COLO668 (cell line): ENCODE measurements at regions not wholly inside any gene's neighbourhood (a gene's known extent, or its start where the extent isn't known, plus 50 kb on each side); places are given as distances from the start of the nearest gene placed in this dataset.

Experiments used
- DNase-seq: peaks from one replicate; lab custom pipeline; 2025; ENCODE audit not compliant: unreplicated experiment; lab: John Stamatoyannopoulos, UW

DNA sequence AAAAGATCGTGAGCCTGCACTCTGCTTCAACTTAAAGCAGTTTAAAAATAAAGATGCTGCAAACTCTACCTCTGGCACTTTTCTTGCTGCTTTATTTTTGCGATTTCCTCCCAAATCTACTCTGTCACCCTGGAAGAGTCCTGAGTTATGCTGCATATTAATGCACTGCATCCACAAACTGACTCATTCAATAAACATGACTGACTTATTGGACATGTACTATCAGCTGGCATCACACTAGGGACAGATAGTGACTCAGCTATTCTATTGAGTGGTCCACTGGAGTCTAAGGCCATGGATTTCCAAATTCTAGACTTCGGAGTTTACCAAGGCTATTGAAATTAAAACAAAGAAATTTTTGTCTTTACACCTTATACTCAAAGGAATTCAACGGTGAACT, 90.7 kb upstream of the PTPRR start:
- DNase-seq, result no peak

DNA sequence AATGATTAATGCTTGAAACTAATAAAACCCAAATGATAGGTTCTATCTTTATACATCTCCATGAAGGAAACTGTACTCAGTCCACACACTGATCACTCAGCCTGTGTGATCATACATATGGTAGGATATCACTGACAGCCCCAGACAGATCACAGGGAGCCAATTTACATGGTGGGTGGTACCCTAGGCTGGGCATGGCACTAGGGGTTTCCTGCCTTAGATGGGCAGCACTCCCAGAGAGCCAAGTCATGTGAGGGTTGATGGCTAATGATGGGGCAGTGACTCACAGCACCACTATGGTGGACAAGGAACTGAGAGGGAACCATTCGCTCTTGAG, 89.6 kb upstream of the PTPRR start:
- DNase-seq, result no peak

DNA sequence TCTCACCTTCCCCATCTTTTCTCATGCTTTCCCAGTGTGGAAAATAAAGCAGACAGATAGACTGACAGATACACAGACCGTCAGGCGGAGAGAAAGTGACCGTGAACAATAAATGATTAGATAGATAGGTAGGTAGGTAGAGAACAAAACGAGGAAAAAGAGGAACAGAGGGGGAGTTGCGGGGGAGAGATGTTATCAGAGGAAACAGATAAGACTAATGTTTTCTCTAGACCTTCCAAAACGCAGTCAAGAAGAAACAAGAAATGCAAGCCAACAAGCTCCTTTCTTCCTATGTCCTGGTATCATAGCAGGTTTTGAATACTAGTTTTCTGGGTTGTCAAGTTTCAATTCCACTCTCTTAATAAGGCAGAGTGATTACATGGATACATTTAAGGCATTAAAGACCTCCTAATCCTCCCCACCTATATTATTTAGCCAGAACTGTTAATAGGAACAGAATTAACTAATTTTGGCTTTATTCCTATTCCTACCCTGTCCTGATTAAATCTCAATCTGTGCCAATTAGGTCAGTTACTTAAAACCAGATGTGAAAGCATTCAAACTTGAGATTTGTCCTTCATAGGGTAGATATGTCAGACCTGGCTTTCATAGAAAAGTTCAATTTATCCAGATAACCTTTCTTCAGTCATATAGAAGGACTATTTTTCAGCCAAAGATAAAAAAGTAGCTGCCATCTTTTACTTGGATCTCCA, 89.0 kb upstream of the PTPRR start:
- DNase-seq, result no peak

DNA sequence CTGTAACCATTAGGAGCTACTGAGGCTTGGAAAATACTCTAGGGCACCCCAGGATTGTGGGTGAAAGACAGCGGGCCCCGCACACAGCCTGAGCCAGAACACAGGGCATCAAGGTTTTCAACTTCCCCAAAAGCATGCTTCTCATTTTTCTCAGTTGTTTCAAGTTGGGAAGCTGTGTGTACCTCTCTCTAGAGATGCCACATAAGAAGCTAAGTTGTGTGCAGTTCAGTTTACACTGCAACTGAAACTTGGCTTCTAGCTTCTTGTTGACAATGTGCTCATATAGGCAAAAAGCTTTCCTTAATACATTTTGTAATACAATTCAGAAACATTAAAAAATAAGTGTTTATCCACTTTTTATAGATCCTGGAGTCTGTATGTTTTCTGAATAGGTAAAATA, 88.1 kb upstream of the PTPRR start:
- no peak for DNase-seq

DNA sequence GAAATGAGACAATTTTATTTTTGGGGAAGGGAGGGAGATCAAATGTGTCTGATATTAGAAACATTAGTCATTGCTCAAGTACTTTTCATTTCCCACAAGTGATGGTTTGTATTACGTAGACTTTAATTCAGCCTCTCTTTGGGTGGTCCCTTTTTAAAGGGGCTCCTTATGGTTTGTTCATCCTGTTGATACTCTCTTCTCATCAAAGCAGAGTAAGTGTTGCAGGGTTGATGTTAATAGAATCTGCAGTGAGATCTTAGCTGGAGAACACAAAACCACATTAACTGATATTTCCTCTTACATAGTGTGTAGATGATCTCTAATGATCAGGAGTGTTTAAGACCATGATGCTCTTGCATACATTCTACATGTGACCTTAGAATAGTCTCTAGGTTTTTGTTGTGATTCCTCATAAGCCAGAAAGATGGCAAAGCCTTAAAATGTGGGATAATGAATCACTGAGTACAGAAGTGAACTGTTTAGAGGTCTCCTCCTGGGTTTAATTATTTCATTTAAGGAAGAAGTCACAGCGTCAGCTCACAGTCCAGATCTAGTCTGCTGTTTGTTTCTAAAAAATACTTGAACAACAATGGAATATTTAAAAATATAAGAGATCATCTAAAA, 87.4 kb upstream of the PTPRR start:
- no peak for DNase-seq

DNA sequence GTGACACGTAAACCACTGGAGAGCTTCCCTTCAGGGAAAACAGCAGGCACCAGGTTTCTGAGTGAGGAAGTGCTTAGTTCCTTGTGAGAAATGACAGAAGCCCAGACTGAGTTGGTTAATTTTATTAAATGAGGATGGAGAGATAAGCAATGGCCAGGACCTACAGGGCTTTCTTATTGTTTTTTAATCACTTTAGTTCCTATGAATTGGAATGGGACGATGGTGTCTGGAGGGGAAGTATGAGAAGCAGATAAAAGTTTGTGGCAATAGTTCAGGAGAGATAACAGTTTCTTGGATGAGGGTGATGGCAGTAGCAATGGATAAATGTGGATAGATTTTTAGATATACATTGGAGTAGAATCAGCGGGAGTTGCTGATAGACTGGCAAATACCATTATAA, 86.5 kb upstream of the PTPRR start:
- DNase-seq, result no peak

DNA sequence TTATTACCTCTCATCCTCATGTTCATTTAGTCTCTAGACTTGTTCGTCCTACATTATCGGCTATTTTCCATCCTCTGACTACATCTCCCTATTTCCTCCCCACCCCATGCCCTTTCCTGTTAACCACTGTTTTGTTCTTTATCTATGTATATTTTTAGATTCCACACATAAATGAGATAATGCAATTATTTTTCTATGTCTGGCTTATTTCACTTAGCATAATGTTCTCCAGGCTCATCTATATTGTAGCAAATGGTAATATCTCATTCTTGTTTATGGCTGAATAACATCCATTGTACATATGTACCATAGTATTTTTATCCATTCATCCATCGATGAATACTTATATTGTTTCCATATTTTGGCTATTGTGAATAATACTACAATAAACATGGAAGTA, 84.6 kb upstream of the PTPRR start:
- no peak for DNase-seq

DNA sequence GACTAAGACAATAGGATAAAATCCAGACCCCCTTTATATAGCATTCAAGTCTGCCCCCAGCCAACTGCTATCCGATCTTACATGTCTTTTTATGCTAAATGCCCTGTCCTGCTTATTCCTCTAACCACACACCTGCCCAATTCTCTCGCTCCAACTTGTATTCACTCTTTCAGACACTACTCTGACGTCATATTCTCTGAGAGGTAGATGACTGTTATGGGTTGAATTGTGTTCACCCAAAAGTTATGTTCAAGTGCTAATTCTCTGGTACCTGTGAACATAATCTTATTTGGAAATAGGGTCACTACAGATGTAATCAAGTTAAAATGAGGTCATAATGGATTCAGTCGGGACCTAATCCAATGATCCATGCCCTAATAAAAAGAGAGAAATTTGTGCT, 84.0 kb upstream of the PTPRR start:
- no peak for DNase-seq

DNA sequence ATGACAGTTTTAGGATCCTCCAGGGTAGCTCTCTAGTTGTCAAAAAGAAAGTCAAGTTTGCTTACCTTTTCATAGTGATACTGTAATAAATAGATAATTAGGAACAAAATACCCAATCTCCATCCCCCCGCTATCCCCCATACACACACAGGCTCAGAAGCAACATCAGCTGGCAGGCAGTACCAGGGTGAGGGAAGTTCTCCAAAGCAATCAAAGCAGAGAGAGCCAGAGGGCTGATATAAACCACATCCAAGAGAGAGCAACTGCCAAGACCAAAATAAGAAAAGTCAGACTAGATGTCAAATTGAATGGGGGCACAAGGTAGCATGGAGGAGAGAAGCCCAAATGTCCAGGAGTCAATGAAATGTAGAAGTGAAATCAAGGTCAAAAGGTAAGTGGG, 80.2 kb upstream of the PTPRR start:
- DNase-seq, result no peak

DNA sequence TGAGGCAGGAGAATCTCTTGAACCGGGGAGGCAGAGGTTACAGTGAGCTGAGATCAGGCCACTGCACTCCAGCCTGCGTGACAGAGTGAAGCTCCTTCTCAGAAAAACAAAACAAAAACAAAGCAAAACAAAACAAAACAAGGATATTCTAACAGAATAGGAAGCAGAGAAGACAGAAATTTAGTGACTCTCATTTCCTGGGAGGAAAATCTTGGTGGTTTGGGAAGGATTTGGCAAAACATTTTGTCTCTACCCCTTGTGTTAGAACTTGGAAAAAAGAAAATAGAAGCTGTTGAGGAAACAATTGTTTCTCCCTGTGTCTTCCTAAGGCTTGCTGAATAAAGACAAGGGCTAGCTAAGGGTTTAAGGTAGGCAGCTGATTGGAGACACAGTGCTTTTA, 79.7 kb upstream of the PTPRR start:
- DNase-seq, result no peak

DNA sequence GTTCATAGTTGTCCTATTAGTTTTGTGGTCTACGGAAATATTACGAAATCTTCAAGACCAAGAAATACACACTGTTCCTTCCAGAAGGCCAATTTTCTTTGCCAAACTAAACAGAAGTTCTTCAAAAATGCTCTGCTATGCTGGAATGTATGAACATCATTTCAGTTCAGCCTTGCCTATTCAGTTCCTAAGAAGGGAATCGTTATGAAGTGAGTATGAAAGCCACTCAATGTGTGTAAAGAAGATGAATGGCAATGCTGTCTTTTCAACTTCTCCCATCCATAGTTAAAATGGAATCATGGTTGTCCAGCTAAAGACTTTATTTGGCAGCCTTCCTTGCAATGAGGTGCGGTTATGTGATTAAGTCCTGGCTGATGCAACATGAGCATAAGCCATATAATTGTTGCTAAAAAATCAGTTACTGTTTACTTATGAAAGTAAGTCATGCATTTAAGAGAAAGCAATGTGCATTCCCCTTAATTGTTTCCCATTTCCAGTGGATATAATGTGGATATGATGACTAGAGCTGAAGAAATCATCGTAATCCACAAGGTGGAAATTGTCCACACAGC, 73.8 kb upstream of the PTPRR start:
- DNase-seq, result no peak

DNA sequence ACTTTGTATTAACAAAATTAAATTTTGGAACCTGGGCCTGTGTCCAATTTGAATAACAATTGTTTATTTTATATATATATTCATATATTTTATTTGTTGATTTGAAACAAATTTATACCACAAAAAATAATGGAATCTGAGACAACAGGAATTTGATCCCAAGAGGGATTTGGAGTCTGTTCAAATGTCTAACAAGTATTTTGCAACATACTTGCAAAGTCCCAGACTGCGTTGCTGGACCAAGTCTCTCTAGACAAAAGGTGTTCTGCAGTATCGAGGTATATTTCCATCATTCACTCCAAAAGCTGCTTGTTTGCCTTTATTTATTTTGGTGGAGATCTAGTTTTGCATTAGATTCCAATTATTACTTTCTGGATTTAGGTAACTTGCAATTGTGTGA, 68.7 kb upstream of the PTPRR start:
- no peak for DNase-seq

DNA sequence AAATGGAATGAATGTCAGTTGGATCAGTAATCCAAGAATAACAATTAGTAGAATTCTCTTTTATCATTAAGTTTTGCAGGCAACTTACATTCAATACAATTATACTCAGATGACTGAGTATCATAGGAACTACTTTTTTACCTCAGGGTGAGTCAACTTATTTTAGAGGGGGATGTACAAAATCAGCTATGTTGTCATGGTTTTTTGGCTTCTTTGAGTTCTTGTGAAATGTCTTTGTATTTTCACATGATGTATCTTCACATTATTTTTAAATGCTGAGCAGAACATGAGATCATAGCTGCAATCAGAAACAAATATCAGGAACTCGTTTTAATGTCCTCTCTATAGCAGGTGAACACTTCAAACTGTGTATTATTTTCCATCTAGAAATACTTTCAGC, 65.3 kb upstream of the PTPRR start:
- no peak for DNase-seq

DNA sequence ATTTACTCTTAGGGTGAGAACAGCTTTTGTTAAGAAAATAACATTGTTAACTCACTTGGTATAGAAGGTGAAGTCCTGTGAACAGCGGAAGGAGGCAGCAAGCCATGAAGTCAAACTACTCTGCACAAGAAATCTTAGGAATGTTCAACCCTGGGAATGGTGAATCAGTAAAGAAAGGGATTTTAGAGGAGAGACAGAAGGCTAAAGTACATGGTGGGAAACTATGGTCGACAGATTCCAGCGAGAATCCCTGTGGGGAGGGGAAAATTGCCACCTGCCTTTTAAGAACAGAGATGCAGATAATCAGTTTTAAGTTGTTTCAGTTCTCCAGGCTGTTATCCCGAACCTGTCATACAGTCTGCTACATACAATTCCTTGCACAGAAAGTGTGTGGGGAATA, 63.2 kb upstream of the PTPRR start:
- no peak for DNase-seq

DNA sequence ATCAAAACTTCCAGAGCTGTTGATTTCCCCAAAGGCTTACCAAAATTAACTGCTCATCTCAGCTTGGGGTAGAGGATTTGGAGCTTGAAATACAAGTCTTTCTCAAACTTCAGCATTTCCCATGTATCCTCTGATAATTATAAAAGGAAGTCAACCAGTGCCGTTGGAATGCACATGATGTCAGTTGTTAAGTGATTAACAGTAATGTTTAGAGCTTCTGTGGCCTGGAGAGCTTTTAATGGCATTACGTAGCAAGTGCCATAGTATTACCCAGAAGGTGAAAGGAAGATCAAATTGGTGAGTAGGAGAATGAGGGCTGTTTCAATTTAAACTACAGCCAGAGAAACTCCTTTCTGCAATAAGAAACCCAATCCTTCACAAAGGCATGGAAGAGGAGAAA, 62.5 kb upstream of the PTPRR start:
- DNase-seq, result no peak

DNA sequence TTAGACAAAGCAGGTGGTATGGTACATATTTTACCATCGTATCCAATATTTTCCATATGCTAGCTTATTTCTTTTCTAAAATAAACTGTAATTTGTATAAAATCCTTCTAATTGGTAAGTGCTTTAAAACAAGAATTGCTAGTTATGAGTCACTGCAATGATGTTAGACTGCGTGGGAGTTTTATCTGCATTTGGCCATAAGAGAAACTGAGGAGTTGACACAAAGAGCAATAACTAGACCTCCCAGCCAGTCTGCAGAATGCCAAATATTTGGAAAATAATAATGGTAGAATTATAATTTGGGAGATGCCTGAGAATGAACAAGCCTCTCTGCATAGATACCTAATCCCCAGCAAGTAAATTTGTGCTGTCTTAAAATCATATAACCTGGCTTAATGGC, 61.7 kb upstream of the PTPRR start:
- no peak for DNase-seq

DNA sequence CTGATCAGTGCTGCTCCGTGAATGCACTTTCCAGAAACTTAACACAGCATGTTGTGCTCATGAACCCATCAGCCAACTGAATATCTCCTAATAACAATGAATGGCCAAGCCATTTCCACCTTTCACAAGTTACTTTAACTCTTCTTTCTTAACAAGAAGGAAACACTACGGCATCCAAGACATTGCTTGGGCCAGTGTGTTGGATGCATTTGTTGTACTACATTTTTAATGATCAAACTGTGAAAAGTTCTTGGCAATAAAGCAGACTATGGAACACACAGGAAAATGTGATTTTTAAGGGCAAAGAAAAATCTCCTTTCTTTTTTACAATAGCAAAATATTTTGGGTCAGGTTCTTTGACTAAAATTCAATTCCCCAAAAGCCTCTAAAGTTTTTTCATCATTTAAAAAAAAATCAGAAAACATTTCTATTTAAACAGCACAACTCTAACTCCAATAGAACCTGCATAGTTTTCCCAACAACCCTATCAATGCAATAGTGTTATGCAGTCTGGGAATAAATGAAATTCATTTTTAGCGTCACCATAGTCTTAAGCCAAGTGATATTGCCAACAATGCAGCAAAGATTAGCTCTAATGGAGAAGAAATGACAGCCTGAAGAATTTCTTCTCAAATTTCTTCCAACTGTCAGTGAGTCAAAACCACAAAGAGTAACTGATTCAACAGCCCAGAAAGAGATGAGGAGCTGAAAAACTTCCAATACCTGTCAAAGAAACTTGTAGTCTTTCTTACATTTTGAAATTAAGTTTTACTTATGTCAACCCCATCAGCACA, 50.7 kb upstream of the PTPRR start:
- no peak for DNase-seq
